GM21528 (cell line): ENCODE measurements at regions not wholly inside any gene's neighbourhood (a gene's known extent, or its start where the extent isn't known, plus 50 kb on each side); places are given as distances from the start of the nearest gene placed in this dataset.
"Not testable (repeated sequence)": the region's sequence is repeated elsewhere in the genome, so short reads cannot be mapped to it uniquely, and the experiment has no call there.

Experiments used
- ATAC-seq: cut with Tn5 transposase; IDR thresholded peaks from one replicate; pipeline ENCODE4 v1.9.1; 2021; ENCODE audit warnings: mild to moderate bottlenecking, moderate library complexity; ENCODE audit not compliant: unreplicated experiment, low FRiP score

DNA sequence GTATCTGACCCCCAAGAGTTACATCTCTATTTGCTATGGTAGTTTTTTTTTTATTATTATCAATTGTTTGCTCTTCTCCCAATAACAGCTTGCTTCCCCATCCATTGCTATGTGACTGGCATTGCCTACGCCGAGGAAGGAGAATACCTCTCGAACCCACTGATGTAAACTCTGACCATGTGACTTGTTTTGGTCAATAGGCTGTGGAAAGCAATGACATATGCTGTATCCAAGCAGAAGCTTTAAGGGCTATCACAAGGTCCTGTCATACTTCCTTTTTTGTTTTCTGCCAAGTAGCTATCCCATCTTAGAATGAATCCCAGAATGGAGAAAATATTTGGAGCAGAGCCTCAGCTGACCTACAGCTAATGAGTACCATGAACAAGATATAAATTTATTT lies 111.0 kb upstream of the FRMD4B start:
- no peak for ATAC-seq

DNA sequence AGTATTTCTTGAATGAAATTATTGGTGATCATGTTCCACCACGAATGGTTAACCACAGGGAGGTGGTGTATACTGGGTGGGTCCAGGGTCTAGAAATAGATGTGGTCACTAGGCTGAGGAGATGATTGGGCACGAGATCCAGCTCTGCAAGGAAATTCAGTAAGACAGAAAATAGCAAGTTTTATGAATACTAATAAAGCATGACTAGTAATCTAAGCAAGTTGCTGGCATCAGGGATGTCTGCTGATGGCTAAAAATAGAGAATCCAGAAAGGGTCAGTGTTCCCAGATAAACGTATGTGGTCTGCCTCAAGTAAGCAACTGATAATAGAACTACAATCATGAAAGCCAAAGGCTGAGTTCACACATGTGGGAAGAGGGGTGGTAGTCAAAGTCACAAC lies 108.3 kb upstream of the FRMD4B start:
- ATAC-seq: no peak

DNA sequence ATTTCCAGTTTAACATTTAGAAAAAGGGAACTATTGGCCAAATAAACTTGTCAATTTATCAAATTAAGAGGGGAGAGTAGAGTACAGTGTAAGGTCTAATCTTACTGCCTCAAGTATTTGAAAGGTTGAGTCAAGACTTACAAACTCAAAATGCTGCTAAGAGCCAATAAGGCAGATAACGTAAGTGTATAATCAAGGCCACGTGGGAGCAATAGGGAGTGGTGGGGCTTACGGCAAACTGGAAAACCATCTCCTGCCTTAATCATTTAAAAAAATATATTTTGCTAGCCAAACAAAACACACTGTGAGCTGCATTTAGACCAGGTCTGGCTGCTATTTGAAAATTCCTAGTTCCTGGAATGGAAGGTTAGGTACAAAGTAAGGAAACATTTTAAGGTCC lies 107.3 kb upstream of the FRMD4B start:
- no peak for ATAC-seq

DNA sequence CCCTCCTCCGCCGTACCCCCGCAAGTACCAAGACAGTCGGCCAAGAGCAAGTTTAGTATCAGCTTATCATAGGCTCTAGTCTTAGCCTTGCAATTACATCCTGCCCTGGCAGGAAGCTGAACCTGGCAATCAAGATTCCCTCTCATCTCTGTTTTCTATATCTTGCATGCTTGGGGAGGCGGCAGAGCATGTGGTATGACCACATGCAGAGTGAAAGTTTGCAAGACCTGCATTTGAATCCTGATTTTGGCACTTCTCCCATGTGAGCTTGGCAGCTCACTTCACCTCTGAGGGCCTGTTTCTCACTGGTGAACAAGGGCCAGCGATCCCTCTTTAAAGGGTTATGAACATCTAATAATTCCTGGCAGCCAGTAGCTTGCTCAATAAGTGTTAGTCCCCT lies 106.1 kb upstream of the FRMD4B start:
- ATAC-seq: no peak

DNA sequence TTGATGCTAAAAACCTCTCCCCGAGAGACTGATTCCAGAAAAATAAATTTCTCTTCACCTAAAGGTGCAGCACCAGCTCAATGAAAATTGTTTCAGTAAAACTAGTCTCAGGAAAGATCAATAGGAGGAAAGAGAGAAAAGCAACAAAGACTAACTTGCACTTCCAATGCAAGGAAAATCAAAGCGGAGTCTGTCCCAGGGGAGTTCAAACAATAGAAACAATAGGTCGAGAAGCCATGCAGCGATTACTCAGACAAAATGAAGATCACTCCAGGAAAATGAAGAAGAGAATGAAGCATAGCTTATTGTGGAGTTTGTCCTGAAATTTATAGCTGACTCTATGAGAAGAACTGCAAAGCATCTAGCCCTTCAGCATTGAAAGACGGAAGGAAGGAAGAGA lies 105.1 kb upstream of the FRMD4B start:
- ATAC-seq: no peak

DNA sequence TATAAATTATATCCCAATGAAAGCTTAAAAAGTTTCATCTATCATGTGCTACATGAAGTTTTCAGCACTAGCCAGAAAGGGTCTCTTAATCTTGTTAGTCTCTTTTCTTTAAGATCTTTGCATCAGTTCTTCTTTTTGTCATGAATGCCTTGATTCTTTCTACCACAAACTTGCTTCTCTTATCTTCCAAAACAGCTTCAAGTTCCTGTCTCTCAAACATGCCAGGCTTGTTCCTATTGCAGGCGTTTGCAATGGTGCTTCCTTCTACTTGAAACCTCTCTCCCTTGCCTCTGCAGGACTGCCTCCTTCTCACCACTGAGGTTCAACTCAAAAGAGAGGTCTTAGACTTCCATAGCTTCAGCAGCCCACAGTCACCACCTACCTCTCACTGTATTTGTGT lies 104.3 kb upstream of the FRMD4B start:
- no peak for ATAC-seq

DNA sequence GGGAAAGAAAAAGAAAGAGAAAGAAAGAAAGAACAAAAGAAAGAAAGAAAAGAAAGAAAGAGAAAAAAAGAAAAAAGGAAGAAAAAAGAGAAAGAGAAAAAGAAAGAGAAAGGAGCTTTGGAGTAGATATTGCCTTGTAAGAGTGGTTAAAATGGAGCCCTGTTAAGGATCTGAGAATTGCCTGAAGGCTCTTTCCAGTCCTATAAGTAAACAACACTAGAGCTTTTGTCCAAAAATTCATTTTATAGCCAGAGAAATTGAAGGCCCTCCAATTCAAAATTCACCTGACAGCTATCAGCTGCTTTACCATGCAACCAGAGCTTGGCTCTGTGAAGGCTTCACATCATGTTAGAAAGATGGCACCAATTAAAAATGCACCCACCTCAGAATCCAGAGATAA lies 102.1 kb upstream of the FRMD4B start:
- ATAC-seq: no peak

DNA sequence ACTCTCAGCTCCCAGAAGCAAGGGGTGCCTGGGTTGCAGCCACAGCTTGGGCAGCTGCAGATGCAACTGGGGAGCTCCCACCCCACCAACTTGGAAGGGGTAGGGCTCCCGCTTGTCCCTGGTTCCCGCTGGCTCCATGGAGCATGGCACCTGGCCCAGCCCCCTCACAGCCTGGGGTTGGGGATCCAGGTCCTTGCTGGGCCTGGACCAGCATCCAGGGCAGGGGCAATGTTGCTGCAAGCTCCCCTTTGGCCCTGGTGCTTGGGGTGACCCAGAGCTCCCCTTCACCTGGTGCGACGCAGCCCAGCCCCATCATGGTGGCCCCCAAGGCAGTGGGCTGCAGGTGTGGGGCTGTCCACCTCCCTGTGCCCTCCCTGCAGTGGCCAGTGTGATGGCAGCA lies 99.6 kb upstream of the FRMD4B start:
- no peak for ATAC-seq

DNA sequence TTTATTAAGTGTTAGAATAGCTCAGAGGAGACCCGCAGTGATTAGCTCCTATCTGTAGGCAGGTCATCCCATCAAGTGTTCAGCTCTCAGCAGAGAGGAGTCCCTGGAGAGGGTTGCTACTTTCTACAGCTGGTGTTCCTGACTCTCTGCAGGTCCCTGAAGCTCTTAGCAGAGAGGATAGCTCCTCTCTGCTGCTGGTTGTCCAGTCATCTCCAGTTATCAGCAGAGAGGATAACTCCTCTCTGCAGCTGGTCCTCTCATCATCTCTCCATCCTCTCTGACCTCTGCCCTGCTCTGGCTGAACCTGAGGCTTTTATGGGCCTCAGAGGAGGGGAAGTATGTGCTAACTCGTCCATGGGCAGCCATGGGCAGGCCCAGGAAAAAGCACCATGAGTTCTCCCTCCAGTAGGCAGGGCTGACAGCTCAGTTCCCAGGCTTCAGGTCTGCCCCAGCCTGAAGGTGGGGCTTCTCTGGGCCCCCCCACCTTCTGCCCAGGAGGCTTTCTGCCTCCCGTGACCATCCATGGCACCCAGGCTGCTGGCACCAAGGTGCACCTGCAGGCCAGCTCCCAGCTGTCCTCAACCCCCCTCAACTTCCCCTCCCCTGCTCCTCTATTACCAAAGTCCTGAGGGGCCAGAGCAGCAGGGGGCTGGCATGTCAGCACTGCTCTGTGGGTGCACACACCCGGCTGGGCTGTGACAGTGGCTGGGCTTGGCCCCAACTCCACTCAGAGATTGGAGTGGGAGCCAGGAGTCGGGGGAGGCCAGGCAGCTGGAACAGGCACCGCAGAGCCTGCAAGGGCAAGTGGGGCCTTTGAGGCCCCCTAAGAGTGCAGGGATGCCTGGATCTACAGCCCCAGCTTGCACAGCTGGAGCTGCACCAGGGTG lies 98.9 kb upstream of the FRMD4B start:
- ATAC-seq: no peak

DNA sequence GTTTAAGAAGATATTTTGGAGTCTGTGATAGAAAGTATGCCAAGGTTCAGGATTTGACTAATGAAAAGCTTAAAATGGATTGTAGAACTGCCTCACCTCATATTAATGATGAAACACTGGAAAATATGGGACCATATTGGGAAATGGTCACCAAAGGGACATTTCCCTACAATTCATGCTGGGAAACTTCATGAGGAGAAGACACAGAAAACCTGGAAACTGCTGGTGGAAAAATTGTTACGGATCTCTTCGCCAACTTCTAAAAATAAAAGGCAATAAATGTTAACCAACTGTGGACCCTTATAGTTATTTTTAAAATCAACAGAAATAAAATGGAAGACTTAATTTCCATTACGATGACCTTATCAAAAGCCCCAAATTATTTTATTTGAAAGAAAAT lies 97.6 kb upstream of the FRMD4B start:
- ATAC-seq: no peak

DNA sequence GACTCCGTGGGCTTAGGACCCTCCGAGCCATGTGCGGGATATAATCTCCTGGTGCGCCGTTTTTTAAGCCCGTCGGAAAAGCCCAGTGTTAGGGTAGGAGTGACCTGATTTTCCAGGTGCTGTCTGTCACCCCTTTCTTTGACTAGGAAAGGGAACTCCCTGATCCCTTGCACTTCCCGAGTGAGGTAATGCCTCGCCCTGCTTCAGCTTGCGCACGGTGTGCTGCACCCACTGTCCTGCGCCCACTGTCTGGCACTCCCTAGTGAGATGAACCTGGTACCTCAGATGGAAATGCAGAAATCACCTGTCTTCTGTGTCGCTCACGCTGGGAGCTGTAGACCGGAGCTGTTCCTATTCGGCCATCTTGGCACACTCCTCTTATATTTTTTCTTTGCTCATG lies 95.1 kb upstream of the FRMD4B start:
- ATAC-seq: not testable (repeated sequence)

DNA sequence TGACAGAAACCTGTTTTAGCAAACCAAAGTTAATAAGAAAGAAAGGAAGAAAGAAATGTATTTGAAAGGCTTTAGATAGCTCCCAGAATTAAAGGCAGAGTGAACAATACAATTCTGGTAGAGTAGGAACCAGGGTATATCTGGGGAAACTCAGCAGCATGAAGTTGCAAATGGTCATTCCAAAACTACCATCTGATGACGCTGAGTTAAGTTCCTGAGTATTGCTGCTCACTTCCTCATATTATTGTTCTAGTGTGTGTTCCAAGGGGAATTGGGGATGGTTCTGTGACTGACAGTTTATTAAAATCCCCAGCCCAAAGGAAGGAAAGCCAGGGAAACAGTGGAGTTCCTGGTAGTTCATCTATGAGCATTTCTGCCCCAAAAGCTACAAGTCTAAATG lies 88.3 kb upstream of the FRMD4B start:
- no peak for ATAC-seq

DNA sequence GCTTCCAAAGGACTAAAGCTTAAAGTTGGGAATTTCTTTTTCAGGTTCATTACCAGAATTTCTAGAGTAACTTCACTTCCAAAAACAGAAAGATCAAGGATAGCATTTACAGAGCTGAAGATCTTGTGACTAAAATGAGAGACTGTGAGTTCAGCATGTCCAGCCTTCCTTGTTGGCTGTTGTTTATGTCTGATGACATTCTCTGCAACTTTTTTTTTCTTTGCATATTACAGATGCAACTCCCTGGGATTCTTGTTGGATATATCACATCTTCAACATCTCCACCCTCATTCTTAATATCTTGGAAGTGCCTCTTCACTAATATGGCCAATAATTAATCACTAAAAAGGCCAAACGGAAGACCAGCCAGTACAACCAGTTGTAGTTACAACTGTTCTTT lies 86.2 kb upstream of the FRMD4B start:
- no peak for ATAC-seq

DNA sequence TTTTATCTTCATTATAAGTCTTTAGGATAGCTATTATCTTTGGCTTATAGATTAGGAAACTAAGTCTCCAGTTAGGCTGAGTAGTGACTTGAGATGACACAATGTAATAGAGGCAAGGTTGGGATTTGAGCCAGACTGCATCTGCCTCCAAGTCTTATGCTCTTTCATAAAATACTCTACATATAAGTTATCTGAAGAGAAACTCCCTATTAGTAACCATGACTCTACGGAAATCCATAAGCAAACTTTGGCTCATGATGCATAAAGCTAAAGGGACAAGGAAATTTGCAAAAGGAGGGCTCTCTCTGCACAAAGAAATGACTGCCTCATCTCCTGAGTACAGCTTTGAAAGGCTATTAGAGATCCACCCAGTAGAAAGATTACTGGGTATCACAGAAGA lies 77.6 kb upstream of the FRMD4B start:
- no peak for ATAC-seq

DNA sequence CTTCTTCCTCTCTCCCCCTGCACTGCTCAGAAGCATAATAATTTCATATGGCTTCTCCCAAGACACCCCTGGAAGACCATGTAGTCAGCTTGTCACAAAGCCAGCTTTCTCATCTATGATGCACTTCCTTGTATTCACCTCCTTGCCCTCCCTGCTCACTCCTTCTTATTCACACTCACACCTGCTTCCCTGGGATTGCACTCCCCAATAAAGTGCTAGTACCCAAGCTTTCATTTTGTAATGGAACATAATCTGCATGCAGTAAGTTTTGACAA lies 76.9 kb upstream of the FRMD4B start:
- ATAC-seq: no peak

DNA sequence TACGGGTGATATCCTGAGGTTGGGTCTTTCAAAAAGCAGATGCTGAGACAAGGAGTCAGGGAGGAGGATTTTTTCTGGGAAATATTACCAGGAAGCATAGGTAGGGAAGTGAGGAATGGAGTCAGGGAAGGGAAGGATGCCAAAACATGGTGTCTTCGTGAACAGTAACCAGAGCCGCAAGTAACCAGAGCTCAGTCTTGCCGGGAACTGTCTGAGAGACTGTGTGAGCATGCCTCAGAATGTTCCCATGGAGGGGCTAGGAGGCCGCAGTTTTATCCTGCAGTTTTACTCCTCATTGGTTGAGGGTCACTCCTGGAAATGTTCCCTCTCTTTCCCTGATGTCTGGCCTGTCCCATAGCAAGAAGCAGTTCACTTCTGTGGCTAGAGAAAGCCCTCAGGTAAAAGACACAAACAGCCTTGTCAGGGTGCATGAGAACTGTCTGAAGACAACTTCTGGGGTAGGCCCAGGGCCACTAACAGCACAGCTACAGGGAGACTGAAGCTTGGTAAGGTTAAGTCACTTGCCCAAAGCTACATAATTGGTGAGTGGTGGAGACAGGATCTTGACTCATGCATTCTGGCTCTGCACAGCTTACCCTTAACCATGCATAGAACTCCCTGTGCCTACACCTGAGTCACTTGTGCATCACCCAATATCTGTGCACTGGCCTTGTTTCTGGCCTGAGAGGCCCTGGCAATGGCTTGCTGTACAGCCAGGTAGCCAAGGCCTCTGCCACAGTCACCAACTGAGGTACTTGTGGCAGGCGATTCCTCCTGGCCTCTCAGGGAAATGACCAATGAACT lies 76.3 kb upstream of the FRMD4B start:
- no peak for ATAC-seq

DNA sequence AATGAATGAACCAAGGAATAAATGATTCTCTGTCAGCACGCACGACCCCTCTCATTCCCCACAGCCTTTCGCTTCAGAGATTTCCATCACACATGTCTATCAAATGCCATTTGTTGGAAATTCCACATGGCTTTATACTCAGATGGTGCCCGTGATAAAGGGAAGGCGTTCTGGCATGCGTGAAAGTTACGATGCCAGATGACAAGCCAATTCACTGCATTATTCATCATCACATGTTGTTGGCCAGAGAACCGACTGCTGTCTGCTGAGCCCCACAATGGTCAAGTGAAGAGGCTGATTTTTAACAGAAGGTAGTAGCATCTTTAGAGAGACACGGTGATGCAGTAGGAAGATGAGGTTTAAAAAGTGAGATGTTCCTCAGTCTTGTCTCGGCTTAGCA lies 74.1 kb upstream of the FRMD4B start:
- ATAC-seq: no peak

DNA sequence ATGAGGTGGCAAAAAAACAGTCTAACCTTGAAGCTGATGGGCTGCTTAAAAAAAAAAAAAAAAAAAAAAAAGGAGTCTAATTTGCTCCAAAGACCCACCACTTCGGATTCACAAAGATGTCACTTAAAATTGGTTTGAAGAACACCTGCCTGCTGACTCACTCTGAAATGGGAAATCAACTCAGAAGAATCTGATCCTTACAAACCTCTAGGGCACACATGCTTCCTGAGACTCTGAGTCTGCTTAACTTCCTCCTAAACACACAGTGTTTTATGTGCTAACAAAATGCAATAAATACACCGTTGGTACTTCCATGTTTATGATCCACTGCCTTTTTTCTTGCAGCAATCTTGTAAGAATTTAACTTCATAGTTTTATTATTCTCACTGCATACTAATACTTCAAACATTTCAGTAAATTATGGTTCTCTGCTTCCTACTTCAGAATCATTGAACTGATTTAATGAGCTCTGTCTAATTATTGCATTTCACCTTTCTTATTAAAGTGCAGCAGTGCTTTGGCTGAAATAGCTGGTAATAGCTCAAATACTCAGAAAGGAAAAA lies 73.0 kb upstream of the FRMD4B start:
- no peak for ATAC-seq

DNA sequence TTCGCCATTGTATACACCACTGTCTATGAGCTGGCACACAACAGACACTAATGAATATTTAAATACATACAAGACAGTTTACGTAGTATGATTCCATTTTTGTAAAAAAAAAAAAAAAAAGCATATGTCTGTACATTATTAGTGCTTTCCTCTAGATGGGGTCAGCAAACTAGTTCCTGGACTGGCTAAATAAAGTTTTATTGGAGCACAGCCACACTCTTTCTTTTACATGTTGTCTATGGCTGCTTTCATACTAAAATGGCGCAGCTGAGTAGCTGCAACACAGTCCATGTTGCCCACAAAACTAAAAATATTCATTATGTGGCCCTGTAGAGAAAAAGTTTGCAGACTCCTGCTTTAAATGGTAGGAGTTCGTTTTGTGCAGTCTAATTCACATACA lies 70.7 kb upstream of the FRMD4B start:
- no peak for ATAC-seq

DNA sequence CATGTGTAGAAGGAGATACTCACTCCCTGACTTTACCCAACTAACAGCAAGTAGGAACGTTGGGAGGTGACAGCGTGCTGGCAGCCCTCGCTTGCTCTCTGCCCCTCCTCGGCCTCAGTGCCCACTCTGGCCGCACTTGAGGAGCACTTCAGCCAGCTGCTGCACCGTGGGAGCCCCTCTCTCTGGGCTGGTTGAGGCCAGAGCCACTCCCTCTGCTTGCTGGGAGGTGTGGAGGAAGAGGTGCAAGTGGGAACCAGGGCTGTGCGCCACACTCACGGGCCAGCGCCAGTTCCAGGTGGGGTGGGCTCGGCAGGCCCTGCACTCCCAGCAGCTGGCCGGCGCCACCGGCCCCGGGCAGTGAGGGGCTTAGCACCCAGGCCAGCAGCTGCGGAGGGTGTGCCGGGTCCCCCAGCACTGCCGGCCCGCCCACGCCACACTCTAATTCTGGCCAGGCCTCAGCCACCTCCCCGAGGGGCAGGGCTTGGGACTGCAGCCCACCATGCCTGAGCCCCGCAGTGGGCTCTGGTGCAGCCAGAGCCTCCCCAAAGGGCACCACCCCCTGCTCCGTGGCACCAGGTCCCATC lies 68.4 kb upstream of the FRMD4B start:
- no peak for ATAC-seq

DNA sequence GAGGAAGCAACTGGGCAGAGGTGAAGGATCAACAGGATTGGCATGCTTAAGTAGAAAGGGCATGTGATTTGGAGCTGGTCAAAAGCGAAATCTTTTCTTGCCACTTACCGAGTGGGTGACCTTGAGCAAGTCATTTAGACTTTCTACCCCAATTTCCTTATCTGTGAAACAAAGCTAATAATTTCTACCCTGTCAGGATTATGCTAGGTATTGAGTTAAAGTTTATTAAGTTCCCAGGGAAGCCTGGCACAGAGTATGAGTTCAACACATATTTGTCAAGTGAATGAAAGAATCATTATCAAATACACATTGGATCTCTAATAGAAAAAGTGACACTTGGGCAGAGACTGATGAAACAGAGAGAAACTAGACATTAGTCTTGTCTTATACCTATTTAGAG lies 66.4 kb upstream of the FRMD4B start:
- no peak for ATAC-seq

DNA sequence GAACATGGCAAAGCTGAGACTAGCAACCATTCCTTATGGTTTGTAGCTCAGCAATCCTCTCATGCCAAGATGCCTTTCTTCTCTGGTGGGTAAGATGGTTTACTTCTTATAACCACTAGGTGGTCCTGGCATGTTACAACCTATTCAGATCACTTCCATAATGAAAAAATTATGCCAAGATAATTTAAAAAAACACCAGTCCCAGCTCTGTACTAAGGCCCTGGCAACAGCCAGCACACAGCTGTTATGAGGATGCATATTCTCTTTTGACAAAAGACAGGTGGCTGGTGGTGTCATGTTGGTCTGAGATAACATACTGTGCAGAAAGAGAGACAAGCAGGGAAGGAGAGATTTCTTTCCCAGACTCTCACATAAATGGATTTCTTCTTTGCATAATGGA lies 65.7 kb upstream of the FRMD4B start:
- no peak for ATAC-seq
